DND-41 (cell line): ENCODE measurements at regions not wholly inside any gene's neighbourhood (a gene's known extent, or its start where the extent isn't known, plus 50 kb on each side); places are given as distances from the start of the nearest gene placed in this dataset.

Source experiments
- ATAC-seq: fragments of 200-7000 bp; cut with Tn5 transposase; 3 replicates; pipeline ENCODE4 v1.9.1; 2021; ENCODE audit warnings: low read depth; ENCODE audit not compliant: insufficient read depth
- DNase-seq: peaks from one replicate; pipeline ENCODE4 v3.0.0-alpha.2; 2020
- H2AFZ ChIP-seq: 2 replicates; pipeline ENCODE4 v1.6.0; 2012; ENCODE audit warnings: low read depth, low read length
- H3K27ac ChIP-seq: 2 replicates; pipeline ENCODE4 v1.5.1; 2012; ENCODE audit warnings: low read length, inconsistent platforms
- H3K27me3 ChIP-seq: fragments of 200-600 bp; sonication (generic); 2 replicates; pipeline ENCODE4 v1.6.0; 2012; ENCODE audit warnings: low read length, mild to moderate bottlenecking, inconsistent platforms; ENCODE audit not compliant: insufficient read depth, poor library complexity
- H3K36me3 ChIP-seq: 2 replicates; pipeline ENCODE4 v1.5.1; 2012; ENCODE audit warnings: low read length, inconsistent platforms; ENCODE audit not compliant: insufficient read depth
- H3K4me1 ChIP-seq: 2 replicates; pipeline ENCODE4 v1.5.1; 2012; ENCODE audit warnings: mild to moderate bottlenecking, low read length; ENCODE audit not compliant: insufficient read depth
- H3K4me2 ChIP-seq: 2 replicates; pipeline ENCODE4 v1.6.0; 2012; ENCODE audit warnings: mild to moderate bottlenecking, moderate library complexity, low read length, inconsistent platforms; ENCODE audit not compliant: insufficient read depth
- H3K4me3 ChIP-seq, 2 experiments: fragments of 200-600 bp in 1 of 2; shearing (Covaris generic) in 1 of 2; 2 replicates each; pipeline ENCODE4 v1.5.1; 2012 to 2016; ENCODE audit warnings: inconsistent platforms in 2 of 2, low read length in 2 of 2, mild to moderate bottlenecking in 2 of 2, low read depth in 1 of 2, moderate library complexity in 1 of 2
- H3K79me2 ChIP-seq: 2 replicates; pipeline ENCODE4 v1.6.0; 2012; ENCODE audit warnings: low read length, inconsistent platforms; ENCODE audit not compliant: insufficient read depth
- H3K9ac ChIP-seq: 2 replicates; pipeline ENCODE4 v1.6.0; 2012; ENCODE audit warnings: low read depth, mild to moderate bottlenecking, inconsistent platforms, low read length, moderate library complexity
- H3K9me3 ChIP-seq: 2 replicates; pipeline ENCODE4 v1.5.1; 2012; ENCODE audit warnings: low read length, moderate library complexity, mild to moderate bottlenecking, inconsistent platforms; ENCODE audit not compliant: insufficient read depth, severe bottlenecking
- H4K20me1 ChIP-seq: 2 replicates; pipeline ENCODE4 v1.6.0; 2012; ENCODE audit warnings: low read length; ENCODE audit not compliant: insufficient read depth
- CTCF ChIP-seq: IDR thresholded peaks from 2 replicates; pipeline ENCODE4 v1.5.1; 2012; ENCODE audit warnings: borderline replicate concordance, low read length, moderate library complexity, mild to moderate bottlenecking; ENCODE audit not compliant: poor library complexity, severe bottlenecking; ENCODE audit errors: extremely low read depth
- EZH2 ChIP-seq: IDR thresholded peaks from 3 replicates; pipeline ENCODE4 v1.6.1; 2012; ENCODE audit warnings: borderline replicate concordance, low read depth, mild to moderate bottlenecking, moderate library complexity, low read length, inconsistent platforms; ENCODE audit not compliant: severe bottlenecking

- Histone ChIP-seq H3K79me2 (no peaks in the 10 kb centered on the region), H3K4me2 (no peak overlapping the region), H3K4me3 (no peak overlapping the region), H3K27ac (no peak overlapping the region), H4K20me1 (no peaks in the 10 kb centered on the region), H3K27me3 (no peaks in the 10 kb centered on the region), H3K9me3 (no peaks in the 10 kb centered on the region), H3K4me1 (no peaks in the 10 kb centered on the region), H3K9ac (no peak overlapping the region), H3K36me3 (no peaks in the 10 kb centered on the region), H2AFZ (no peak overlapping the region)
- no peak for DNase-seq
- TF ChIP-seq CTCF (no peak), EZH2 (no peak)
- no peak for ATAC-seq
Measured at GRCh38 chr6:91013511-91013910, 426.6 kb upstream of the MAP3K7 start.

DNA sequence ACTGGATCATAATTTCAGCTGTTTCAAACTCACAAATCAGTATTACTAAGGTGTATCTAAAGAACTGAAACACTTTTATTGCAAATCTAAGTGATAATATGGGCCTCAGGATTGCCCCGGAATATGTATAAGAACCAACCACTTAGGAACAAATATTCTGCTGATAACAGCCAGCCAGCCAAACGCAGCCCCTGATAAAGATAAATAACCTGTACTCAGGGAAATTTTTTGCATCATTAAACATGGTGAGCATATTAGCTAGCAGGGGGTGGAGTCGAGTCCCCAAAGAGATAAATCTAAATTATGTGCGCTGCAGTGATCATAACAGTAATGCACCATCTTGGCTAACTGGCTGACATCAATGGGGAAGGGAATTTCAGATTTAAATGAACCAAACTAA, 410.2 kb upstream of the MAP3K7 start:
- no peak for ATAC-seq
- no peak for TF ChIP-seq EZH2
- TF ChIP-seq CTCF = no peak
- no peak overlapping the region for H3K9ac ChIP-seq
- H3K4me2 ChIP-seq = no peak overlapping the region
- H3K4me1 ChIP-seq = no peaks in the 10 kb centered on the region
- H2AFZ ChIP-seq = no peak overlapping the region
- DNase-seq = no peak
- H3K27me3 ChIP-seq = no peaks in the 10 kb centered on the region
- no peaks in the 10 kb centered on the region for H3K36me3 ChIP-seq
- H3K4me3 ChIP-seq = no peak overlapping the region
- no peaks in the 10 kb centered on the region for H3K79me2 ChIP-seq
- H4K20me1 ChIP-seq = no peaks in the 10 kb centered on the region
- no peaks in the 10 kb centered on the region for H3K9me3 ChIP-seq
- H3K27ac ChIP-seq = no peak overlapping the region

- Histone ChIP-seq H3K79me2 (no peaks in the 10 kb centered on the region), H2AFZ (no peak overlapping the region), H4K20me1 (no peaks in the 10 kb centered on the region), H3K27ac (no peak overlapping the region), H3K4me1 (no peaks in the 10 kb centered on the region), H3K36me3 (no peaks in the 10 kb centered on the region), H3K4me2 (no peak overlapping the region), H3K9ac (no peak overlapping the region), H3K27me3 (no peaks in the 10 kb centered on the region), H3K9me3 (no peaks in the 10 kb centered on the region), H3K4me3 (no peak overlapping the region)
- DNase-seq (no peak), ATAC-seq (no peak)
- TF ChIP-seq CTCF = no peak
- TF ChIP-seq EZH2 = no peak
Measured at GRCh38 chr6:90993770-90994169, 406.9 kb upstream of the MAP3K7 start.

DNA sequence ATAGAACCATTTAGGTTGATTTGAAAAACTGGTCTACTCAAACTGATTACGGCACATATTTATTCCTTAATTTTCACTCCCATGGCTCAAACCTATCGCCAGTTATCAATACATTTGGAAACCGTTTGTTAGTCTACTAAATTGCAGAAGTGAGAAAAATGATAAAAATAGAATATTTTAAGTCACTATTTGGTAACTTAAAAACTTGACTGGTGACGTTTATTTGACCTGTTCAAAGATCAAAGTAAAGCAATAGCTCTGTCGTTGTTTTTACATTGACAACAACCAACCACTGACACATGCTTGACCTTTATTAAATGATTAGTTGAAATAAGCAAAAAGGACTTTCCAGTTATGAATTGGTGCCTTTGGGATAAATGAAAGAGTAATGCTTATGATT, 402.9 kb upstream of the MAP3K7 start:
- Histone ChIP-seq H3K27ac (no peak overlapping the region), H3K9me3 (no peaks in the 10 kb centered on the region), H3K9ac (no peak overlapping the region), H3K79me2 (no peaks in the 10 kb centered on the region), H2AFZ (no peak overlapping the region), H3K27me3 (no peaks in the 10 kb centered on the region), H3K4me2 (no peak overlapping the region), H3K4me3 (no peak overlapping the region), H3K4me1 (no peaks in the 10 kb centered on the region), H4K20me1 (no peaks in the 10 kb centered on the region), H3K36me3 (no peaks in the 10 kb centered on the region)
- TF ChIP-seq CTCF (no peak), EZH2 (no peak)
- DNase-seq (no peak), ATAC-seq (no peak)
